GM23248 (cell line): ENCODE measurements at regions not wholly inside any gene's neighbourhood (a gene's known extent, or its start where the extent isn't known, plus 50 kb on each side); places are given as distances from the start of the nearest gene placed in this dataset.

ENCODE experiments used
- EZH2 ChIP-seq: fragments of 200-600 bp; sonication (generic); IDR thresholded peaks from 2 replicates; pipeline ENCODE4 v1.6.1; 2018; ENCODE audit warnings: antibody characterized with exemption, mild to moderate bottlenecking; ENCODE audit not compliant: insufficient read depth, poor library complexity, severe bottlenecking
- EZH2phosphoT487 ChIP-seq: fragments of 200-600 bp; sonication (generic); IDR thresholded peaks from 2 replicates; pipeline ENCODE4 v1.6.1; 2018; ENCODE audit warnings: antibody characterized with exemption, moderate library complexity, mild to moderate bottlenecking, low read depth; ENCODE audit not compliant: insufficient read depth

DNA sequence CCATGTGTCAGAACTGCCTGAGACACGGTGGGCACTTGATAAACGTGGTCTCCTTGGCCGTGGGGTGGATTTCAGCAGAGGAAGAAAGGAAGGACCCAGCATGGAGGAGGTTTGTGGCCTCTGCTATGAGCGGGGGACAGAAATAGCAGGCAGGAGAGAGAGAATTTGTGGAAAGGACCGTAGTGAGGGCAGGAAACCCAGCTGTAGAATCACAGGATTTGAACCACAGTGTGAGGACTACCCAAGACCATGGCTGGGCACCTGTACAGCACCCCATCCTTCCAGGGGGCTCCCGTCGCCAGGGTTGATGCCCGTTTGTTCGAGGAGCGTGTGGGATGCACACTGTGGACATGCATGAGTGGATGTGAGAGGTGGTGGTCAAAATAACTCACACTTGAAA lies 183.4 kb downstream of the PTPN20 start:
- no peak for TF ChIP-seq EZH2
- TF ChIP-seq EZH2phosphoT487, result no peak
